GM12872 (cell line): ENCODE measurements at regions not wholly inside any gene's neighbourhood (a gene's known extent, or its start where the extent isn't known, plus 50 kb on each side); places are given as distances from the start of the nearest gene placed in this dataset.

Experiments used
- CTCF ChIP-seq: IDR thresholded peaks from 3 replicates; pipeline ENCODE4 v1.5.1; 2011; ENCODE audit warnings: low read depth, mild to moderate bottlenecking, low read length, moderate library complexity; ENCODE audit not compliant: insufficient read depth

DNA sequence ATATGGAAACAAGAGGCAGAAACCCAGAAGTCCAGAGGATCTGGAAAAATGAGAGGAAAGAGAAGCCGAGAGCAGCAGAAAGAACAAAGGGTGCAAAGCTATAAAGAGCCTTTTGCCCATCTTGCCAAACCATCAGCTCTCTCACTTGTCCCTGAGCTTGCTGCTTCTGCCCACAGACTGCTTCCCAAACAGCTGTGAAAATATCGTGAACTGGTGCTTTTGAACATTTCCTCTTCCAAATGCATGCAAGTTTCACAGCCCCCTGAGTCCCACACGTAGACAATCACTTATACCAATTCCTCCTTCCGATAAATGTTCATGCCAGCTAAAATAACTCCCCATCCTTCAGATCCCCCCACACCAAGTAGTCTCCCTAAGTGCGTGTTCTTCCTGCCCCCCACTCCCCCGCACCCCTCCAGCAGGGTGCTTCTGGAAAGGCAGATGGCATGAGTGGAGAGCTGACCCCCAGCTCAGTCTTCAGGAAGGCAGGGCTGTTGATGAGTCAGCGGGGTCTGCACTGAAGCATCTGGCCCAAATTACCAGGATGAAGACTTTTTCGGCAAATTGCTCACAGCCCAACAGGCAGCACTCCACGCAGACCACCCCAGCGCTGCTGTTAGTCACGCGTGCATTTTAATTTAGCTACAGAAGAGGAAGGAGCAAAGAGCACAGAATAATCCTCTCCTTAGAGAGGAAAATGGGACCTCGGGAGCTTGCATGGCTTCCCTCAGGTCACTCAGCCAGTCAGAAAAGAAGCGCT, 76.1 kb upstream of the KCNMA1 start:
- TF ChIP-seq CTCF, result no peak

DNA sequence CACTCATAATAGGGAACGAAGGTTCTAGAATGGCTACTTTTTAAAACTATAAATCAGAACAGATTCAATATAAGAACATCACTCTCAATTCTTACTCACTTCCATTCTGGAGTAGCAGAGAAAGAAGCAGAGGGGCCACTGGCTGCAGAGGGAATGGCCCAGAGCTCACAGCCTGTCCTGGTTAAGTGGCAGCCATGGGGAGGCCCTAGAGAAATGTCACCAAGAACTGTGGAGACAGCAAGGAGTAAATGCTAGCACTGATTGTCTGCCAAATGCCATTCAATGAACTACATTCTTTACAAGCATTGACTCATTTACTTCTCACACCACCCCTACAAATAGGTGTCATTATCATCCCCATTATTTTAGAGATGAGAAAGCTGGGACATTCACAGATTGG, 74.6 kb upstream of the KCNMA1 start:
- TF ChIP-seq CTCF, result no peak

GRCh38 chr10:77711683-77712049, 74.1 kb upstream of the KCNMA1 start:
- TF ChIP-seq CTCF, result no peak

DNA sequence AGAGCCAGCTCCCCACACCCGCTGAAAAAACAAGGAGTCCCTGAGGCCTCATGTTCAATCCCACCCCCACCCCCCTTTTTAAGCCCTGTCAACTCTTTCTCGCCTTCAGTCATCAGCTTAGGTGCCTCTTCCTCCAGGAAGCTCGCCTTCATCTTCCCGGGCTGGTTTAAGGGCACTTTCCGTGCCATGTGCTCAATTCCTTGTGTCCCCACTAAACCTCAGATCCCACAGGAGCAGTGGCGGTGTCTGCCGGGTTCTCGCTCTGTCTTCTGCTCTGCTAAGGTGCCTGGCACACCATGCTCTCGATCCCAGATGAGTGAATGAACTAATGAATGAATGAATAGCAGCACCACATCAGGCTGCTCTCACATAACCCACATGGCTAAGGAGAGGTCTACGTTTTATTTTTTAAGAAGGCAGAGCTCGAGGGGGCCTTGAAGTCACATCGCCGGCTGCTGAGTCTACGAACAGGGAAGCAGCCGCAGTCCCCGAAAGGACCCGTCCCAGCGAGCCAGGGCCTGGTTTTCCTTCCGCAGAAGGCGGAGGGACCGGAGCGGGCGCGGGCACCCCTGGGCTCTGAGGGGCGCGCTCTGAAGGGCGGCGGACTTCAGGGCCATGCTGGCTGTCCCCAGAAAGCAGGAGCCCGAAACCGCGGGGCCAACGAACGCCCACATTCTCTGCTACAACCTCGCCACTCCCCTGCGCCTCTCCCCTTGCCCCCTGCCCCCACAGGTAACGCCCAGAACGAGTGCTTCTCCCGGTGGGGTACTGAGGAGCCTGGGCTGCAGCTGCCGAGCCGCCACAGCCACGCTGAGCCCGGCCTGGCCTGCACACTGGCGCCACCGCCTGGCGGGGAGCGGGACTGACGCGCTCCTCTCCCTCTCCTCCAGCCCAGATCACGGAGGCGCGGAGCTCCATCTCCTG, 73.4 kb upstream of the KCNMA1 start:
- TF ChIP-seq CTCF, result peak; percentile 99

DNA sequence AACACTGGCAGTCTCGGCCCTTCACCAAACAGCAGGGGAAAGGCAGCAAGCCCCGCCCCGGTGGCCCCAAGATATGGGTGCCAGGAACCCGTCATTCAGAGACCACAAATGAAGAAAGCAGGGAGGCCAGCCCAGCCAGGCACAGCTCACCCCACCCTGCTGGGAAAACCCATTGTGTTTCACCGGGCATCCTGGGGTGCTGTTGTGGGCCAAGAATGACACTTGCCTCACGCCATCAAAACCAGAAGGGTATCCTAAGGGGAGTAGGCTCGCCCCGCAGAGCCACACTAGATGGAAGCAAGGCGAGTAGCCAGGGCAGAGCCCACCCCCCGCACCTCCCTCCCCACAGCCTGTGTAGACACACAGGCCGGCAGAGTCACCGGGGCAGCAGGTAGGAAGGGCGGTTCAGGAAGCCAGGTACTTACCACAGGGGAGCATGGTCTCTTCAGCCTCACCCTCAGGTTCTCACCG, 72.5 kb upstream of the KCNMA1 start:
- no peak for TF ChIP-seq CTCF

DNA sequence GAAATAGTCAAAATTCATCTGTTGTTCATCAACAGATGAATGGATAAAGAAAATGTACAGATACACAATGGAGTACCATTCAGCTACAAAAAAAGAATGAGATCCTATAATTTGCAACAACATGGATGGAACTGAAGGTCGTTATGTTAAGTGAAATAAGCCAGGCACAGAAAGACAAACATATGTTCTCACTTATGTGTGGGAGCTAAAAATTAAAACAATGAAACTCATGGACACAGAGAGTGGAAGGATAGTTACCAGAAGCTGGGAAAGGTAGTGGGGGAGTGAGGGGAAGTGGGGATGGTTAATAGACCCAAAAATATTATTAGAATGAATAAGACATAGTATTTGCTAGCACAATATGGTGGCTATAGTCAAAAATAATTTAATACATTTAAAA, 70.0 kb upstream of the KCNMA1 start:
- no peak for TF ChIP-seq CTCF

GRCh38 chr10:77702166-77702565, 64.6 kb upstream of the KCNMA1 start:
- no peak for TF ChIP-seq CTCF
